Thyroid gland (tissue), 4 donors: ENCODE measurements at regions not wholly inside any gene's neighbourhood (a gene's known extent, or its start where the extent isn't known, plus 50 kb on each side); places are given as distances from the start of the nearest gene placed in this dataset.

Experiments
- DNase-seq, 2 donors: peaks; one replicate each; pipeline ENCODE4 v3.0.0-alpha.2; 2019
- H3K27ac ChIP-seq, 3 donors: fragments of 200-600 bp; sonication (generic); 1 replicate in 2 of 3; 2 replicates in 1 of 3; pipeline ENCODE4 v1.5.1; 2016 to 2019; ENCODE audit warnings: mild to moderate bottlenecking in 1 of 3, moderate library complexity in 1 of 3
- H3K27me3 ChIP-seq: fragments of 200-600 bp; sonication (generic); one replicate; pipeline ENCODE4 v1.5.1; 2019
- H3K36me3 ChIP-seq, 2 donors: fragments of 200-600 bp; sonication (generic); one replicate each; pipeline ENCODE4 v1.5.1; 2016 to 2019
- H3K4me1 ChIP-seq, 2 donors: fragments of 200-600 bp; sonication (generic); one replicate each; pipeline ENCODE4 v1.5.1; 2017 to 2019
- H3K4me3 ChIP-seq, 3 donors: fragments of 200-600 bp; sonication (generic); replicated peaks in 1 of 3; 1 replicate in 2 of 3; 2 replicates in 1 of 3; pipeline ENCODE4 v1.5.1; 2016; ENCODE audit warnings: mild to moderate bottlenecking in 1 of 3
- H3K9me3 ChIP-seq: fragments of 200-600 bp; sonication (generic); one replicate; pipeline ENCODE4 v1.5.1; 2017
- CTCF ChIP-seq, 6 experiments: fragments of 200-600 bp in 3 of 6; fragments of 450-650 bp in 3 of 6; sonication (generic) in 3 of 6; IDR thresholded peaks; one replicate each; pipeline ENCODE4 v1.5.1; 2016 to 2019; ENCODE audit warnings: antibody characterized with exemption in 6 of 6, mild to moderate bottlenecking in 2 of 6, inconsistent platforms in 1 of 6, moderate library complexity in 1 of 6
- POLR2A ChIP-seq, 2 donors: fragments of 450-650 bp; IDR thresholded peaks; one replicate each; pipeline ENCODE4 v1.6.1; 2017; ENCODE audit warnings: antibody characterized with exemption in 2 of 2, mild to moderate bottlenecking in 2 of 2, moderate library complexity in 1 of 2
- whole genome bisulfite sequencing, 2 donors: methylation state at CpG; one replicate each; pipeline ENCODE4 v1.1.5; 2017; 5-methylcytosine and 5-hydroxymethylcytosine counted together
- intact Hi-C: fragments of 100-400 bp; cut with DNase I; formaldehyde crosslinking; loops from one replicate; pipeline ENCODE4 v1.15.1; 2023

- no peaks in the 10 kb centered on the region for H3K4me1 ChIP-seq
- DNase-seq: no peak
- H3K9me3 ChIP-seq: no peaks in the 10 kb centered on the region
- H3K4me3 ChIP-seq: no peak overlapping the region
- intact Hi-C loops: no loop called here
- 71 to 78% methylated on average over 2 of the region's 2 CpGs for WGBS, 2 donors
- no peaks in the 10 kb centered on the region for H3K36me3 ChIP-seq
- no peak overlapping the region for H3K27ac ChIP-seq
- no peaks in the 10 kb centered on the region for H3K27me3 ChIP-seq
- TF ChIP-seq CTCF (IDR thresholded peaks at IDR 0.05): no peak
- no peak for TF ChIP-seq POLR2A (IDR thresholded peaks at IDR 0.05)
Observed at GRCh38 chr1:215377746-215378145, 189.4 kb upstream of the KCTD3 start.

GRCh38 chr1:215380566-215380965 lies 186.5 kb upstream of the KCTD3 start:
- intact Hi-C loops: no loop called here
- no peaks in the 10 kb centered on the region for H3K27me3 ChIP-seq
- no peak overlapping the region for H3K4me3 ChIP-seq
- H3K36me3 ChIP-seq: no peaks in the 10 kb centered on the region
- 67 to 85% methylated on average over 1 of the region's 1 CpG for WGBS, 2 donors
- no peaks in the 10 kb centered on the region for H3K4me1 ChIP-seq
- H3K9me3 ChIP-seq: no peaks in the 10 kb centered on the region
- H3K27ac ChIP-seq: no peak overlapping the region
- no peak for DNase-seq
- TF ChIP-seq POLR2A (IDR thresholded peaks at IDR 0.05) (no peak), CTCF (IDR thresholded peaks at IDR 0.05) (no peak)

GRCh38 chr1:215393476-215393875 lies 173.6 kb upstream of the KCTD3 start:
- WGBS, 2 donors: 83 to 84% methylated on average over 1 of the region's 1 CpG
- Histone ChIP-seq H3K36me3 (no peaks in the 10 kb centered on the region), H3K27ac (no peak overlapping the region), H3K4me3 (no peak overlapping the region), H3K27me3 (no peaks in the 10 kb centered on the region), H3K9me3 (no peaks in the 10 kb centered on the region), H3K4me1 (no peaks in the 10 kb centered on the region)
- TF ChIP-seq CTCF (IDR thresholded peaks at IDR 0.05) (no peak), POLR2A (IDR thresholded peaks at IDR 0.05) (no peak)
- intact Hi-C loops: no loop called here
- DNase-seq: no peak

- H3K4me1 ChIP-seq: no peaks in the 10 kb centered on the region
- 96 to 97% methylated on average over 38 to 39 of the region's 53 CpGs for WGBS, 2 donors
- no peaks in the 10 kb centered on the region for H3K27me3 ChIP-seq
- intact Hi-C loops: no loop called here
- no peak for TF ChIP-seq CTCF (IDR thresholded peaks at IDR 0.05)
- TF ChIP-seq POLR2A (IDR thresholded peaks at IDR 0.05): no peak
- H3K27ac ChIP-seq: no peak overlapping the region
- H3K9me3 ChIP-seq: no peaks in the 10 kb centered on the region
- H3K4me3 ChIP-seq: no peak overlapping the region
- no peak for DNase-seq
- no peaks in the 10 kb centered on the region for H3K36me3 ChIP-seq
Observed at GRCh38 chr1:215394084-215394991, 172.8 kb upstream of the KCTD3 start.

GRCh38 chr1:215397106-215397505 lies 170.0 kb upstream of the KCTD3 start:
- DNase-seq: no peak
- Histone ChIP-seq H3K4me3 (no peak overlapping the region), H3K4me1 (no peaks in the 10 kb centered on the region), H3K9me3 (no peaks in the 10 kb centered on the region), H3K27me3 (no peaks in the 10 kb centered on the region), H3K27ac (no peak overlapping the region), H3K36me3 (no peaks in the 10 kb centered on the region)
- no peak for TF ChIP-seq CTCF (IDR thresholded peaks at IDR 0.05)
- TF ChIP-seq POLR2A (IDR thresholded peaks at IDR 0.05): no peak
- intact Hi-C loops: no loop called here
- 85 to 87% methylated on average over 5 of the region's 5 CpGs for WGBS, 2 donors
